Activated naive CD4-positive, alpha-beta T cell treated with anti-CD3 and anti-CD28 coated beads, Interleukin-2, amount 50 U/mL, for 72 hours (primary cell): ENCODE measurements at regions not wholly inside any gene's neighbourhood (a gene's known extent, or its start where the extent isn't known, plus 50 kb on each side); places are given as distances from the start of the nearest gene placed in this dataset.

Experiments used
- ATAC-seq, 2 donors: fragments of 150-1000 bp; cut with Tn5 transposase; 2 replicates each; pipeline ENCODE4 v1.10.0; 2021; ENCODE audit warnings: mild to moderate bottlenecking in 2 of 2, moderate library complexity in 2 of 2
- DNase-seq, 2 donors: peaks; one replicate each; pipeline ENCODE4 v3.0.0; 2021 to 2022; ENCODE audit warnings: low spot score in 2 of 2
- H3K27ac Mint-ChIP-seq, 2 donors: one replicate each; pipeline ENCODE4 v1.8.0; 2022; ENCODE audit warnings: mild to moderate bottlenecking in 2 of 2, mixed read lengths in 2 of 2
- H3K36me3 Mint-ChIP-seq, 2 donors: one replicate each; pipeline ENCODE4 v1.8.0; 2022; ENCODE audit warnings: mixed read lengths in 2 of 2
- H3K9me3 Mint-ChIP-seq, 2 donors: one replicate each; pipeline ENCODE4 v1.8.0; 2022; ENCODE audit warnings: mixed read lengths in 2 of 2

DNA sequence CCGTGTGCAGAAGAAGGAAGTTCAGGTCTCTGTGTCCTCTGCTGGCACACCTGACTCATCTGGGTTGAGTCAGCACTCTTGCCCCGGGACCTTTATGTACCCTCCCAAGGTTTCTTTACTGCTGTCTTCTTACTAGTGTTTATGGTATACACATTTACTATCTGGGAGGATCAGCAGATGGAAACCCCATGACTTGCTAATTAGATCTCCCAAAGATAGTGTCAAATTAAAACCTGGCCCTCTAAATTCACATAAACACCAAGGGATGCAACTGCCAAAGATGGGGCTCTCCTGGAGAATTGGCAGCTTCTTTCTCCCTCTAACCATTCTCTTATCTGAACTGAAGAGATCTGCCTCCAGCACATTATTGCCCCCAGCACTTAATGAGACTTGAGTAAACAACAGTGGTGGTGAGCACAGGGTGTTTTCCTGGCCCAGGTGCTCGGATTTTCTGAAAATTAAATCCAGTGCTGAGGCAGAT is 718.1 kb upstream of the SOX9 start:
- Mint-ChIP-seq H3K36me3 (peaks cover 0 to 7% of the 10 kb centered on the region in 2 donors), H3K27ac (no peak overlapping the region), H3K9me3 (peaks cover 7 to 12% of the 10 kb centered on the region in 2 donors)
- ATAC-seq (no peak), DNase-seq (no peak)

DNA sequence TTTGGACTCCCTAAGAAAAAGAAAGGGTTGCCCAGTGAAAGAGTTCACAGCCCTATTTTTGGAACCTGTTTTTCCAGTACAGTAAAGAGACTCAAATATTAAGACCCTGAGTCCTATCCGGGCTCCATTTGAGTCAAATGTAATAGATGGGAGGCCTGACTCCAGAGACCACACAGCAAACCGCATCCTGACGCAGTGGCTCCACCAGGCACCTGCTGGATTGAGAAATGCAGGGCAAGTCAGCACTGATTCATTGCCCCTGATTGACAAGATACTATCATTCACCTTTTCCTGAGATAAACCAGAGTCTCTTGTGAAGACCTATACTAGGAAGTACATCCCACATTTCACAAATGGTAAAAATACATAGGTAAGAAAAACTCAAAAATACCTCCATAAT is 715.7 kb upstream of the SOX9 start:
- Mint-ChIP-seq H3K36me3 (peaks cover 0 to 7% of the 10 kb centered on the region in 2 donors), H3K27ac (no peak overlapping the region), H3K9me3 (peaks cover 4 to 12% of the 10 kb centered on the region in 2 donors)

DNA sequence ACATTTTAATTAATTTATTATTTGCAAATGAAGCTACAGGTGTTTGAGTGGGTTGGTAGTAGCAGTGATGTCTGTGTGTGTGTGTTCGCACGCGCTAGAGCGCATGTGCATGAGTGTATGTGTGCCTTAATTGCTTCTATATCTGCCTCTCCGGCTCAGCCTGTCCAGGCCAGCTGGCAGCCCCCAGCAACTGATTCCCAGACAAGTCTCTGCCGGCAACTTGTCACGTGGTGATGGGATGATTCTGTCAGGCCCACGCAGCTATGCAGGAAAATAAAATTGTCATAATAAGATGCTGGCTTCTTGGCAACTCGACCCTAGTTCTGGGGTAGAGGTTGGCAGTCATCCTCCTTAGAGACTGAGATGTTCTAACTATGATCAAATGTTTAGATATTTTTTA is 712.8 kb upstream of the SOX9 start:
- Mint-ChIP-seq H3K9me3 (peaks cover 7 to 10% of the 10 kb centered on the region in 2 donors), H3K27ac (no peak overlapping the region), H3K36me3 (peaks cover 0 to 7% of the 10 kb centered on the region in 2 donors)

More for the DNA sequence above, 715.7 kb upstream of the SOX9 start:
- DNase-seq, result no peak
- ATAC-seq, result no peak

GRCh38 chr17:71409137-71409536 is 711.7 kb upstream of the SOX9 start:
- ATAC-seq (no peak), DNase-seq (no peak)
- Mint-ChIP-seq H3K9me3 (peaks cover 3 to 7% of the 10 kb centered on the region in 2 donors), H3K27ac (no peak overlapping the region), H3K36me3 (no peaks in the 10 kb centered on the region)

More for the DNA sequence above, 712.8 kb upstream of the SOX9 start:
- no peak for DNase-seq
- no peak for ATAC-seq

GRCh38 chr17:71409712-71410111 is 711.1 kb upstream of the SOX9 start:
- ATAC-seq, result no peak
- no peaks in the 10 kb centered on the region for H3K36me3 Mint-ChIP-seq
- H3K9me3 Mint-ChIP-seq, result peaks cover 7 to 8% of the 10 kb centered on the region in 2 donors
- DNase-seq, result no peak
- H3K27ac Mint-ChIP-seq, result no peak overlapping the region

DNA sequence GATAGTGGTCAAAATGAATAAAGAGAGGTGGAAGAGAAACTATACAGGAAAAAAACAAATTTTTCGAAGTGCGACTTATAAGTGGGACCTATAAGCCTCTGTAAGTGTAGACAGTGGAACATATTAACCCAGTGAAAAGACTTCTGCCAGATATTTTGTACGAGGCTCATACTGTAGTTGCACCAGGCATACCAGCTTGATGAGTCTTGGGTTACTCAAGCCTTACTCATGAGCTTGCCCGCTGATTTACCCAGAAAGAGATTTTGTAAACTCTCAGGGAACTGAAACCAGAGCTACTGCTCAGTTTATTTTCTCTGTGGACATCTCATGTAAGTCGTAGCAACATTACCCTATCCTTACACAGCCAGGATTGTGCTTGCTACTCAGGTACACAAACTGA is 708.0 kb upstream of the SOX9 start:
- DNase-seq (no peak), ATAC-seq (no peak)
- no peak overlapping the region for H3K27ac Mint-ChIP-seq
- H3K9me3 Mint-ChIP-seq, result peaks cover 8 to 16% of the 10 kb centered on the region in 2 donors
- no peaks in the 10 kb centered on the region for H3K36me3 Mint-ChIP-seq

DNA sequence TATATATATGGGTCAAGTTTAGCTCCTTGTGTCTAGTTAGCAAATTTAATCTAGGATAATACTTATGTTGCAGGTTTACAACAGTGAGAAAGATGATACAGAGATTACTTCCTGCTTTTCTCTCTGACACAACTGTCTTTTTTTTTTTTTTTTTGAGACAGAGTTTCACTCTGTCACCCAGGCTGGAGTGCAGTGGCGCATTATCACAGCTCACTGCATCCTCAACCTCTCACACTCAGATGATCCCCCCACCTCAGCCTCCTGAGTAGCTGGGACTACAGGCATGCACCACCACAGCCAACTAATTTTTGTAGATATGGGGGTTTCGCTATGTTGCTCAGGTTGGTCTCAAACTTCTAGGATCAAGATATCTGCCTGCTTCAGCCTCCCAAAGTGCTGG is 706.9 kb upstream of the SOX9 start:
- Mint-ChIP-seq H3K27ac (no peak overlapping the region), H3K36me3 (no peaks in the 10 kb centered on the region), H3K9me3 (peaks cover 8 to 20% of the 10 kb centered on the region in 2 donors)
- ATAC-seq, result no peak
- DNase-seq, result no peak

- no peak overlapping the region for H3K27ac Mint-ChIP-seq
- peaks cover 12 to 20% of the 10 kb centered on the region in 2 donors for H3K9me3 Mint-ChIP-seq
- ATAC-seq (no peak), DNase-seq (no peak)
- H3K36me3 Mint-ChIP-seq, result peaks cover 0 to 2% of the 10 kb centered on the region in 2 donors
Observed at GRCh38 chr17:71417142-71417541, 703.7 kb upstream of the SOX9 start.

DNA sequence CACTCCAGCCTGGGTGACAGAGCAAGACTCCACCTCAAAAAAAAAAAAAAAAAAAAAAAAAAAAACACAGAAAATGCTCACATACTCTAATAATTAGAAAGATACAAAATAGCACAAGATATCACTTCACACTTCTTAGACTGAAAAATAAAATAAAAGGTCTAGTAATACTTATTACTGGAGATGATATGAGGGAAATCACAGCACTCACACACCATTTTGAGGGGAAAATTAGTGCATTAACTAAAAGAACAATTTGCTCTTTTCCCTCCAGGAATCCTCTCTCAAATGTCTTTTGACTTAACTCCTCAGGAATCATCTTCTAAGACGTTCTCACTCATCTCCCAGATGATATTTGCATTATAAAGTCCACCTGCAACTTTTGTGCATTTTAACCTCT is 697.9 kb upstream of the SOX9 start:
- Mint-ChIP-seq H3K27ac (no peak overlapping the region), H3K36me3 (peaks cover 0 to 10% of the 10 kb centered on the region in 2 donors), H3K9me3 (peaks cover 7 to 14% of the 10 kb centered on the region in 2 donors)
- DNase-seq (no peak), ATAC-seq (no peak)

- DNase-seq, result no peak
- H3K36me3 Mint-ChIP-seq, result peaks cover 0 to 10% of the 10 kb centered on the region in 2 donors
- peaks cover 8 to 18% of the 10 kb centered on the region in 2 donors for H3K9me3 Mint-ChIP-seq
- no peak overlapping the region for H3K27ac Mint-ChIP-seq
- no peak for ATAC-seq
Observed at GRCh38 chr17:71423871-71424546, 696.8 kb upstream of the SOX9 start.

DNA sequence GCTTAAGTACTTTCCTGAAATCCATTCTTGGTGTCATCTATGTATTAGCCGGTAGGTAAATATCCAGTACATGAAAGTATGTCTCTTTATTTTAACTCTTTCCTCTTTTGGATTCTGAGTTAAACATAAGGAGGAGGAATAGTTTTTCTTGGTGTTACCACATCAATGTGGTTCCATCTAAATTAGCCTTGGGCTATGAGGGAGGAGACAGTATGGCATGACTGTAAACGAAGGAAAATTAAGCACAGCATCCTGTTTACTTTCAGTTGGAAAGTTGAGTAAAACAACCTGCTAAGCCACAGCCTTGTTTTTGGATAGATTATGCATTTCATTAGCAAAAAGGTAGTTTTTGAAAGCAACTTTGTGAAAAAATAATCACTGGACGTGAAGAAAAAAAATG is 693.0 kb upstream of the SOX9 start:
- no peak for ATAC-seq

GRCh38 chr17:71428897-71429296 is 691.9 kb upstream of the SOX9 start:
- DNase-seq, result no peak

More for the DNA sequence above, 693.0 kb upstream of the SOX9 start:
- Mint-ChIP-seq H3K9me3 (peaks cover 12 to 15% of the 10 kb centered on the region in 2 donors), H3K27ac (no peak overlapping the region), H3K36me3 (peaks cover 0 to 5% of the 10 kb centered on the region in 2 donors)
- DNase-seq, result no peak

GRCh38 chr17:71430281-71430680 is 690.5 kb upstream of the SOX9 start:
- DNase-seq (no peak), ATAC-seq (no peak)
- Mint-ChIP-seq H3K27ac (no peak overlapping the region), H3K9me3 (peaks cover 5 to 12% of the 10 kb centered on the region in 2 donors), H3K36me3 (no peaks in the 10 kb centered on the region)

More at GRCh38 chr17:71428897-71429296, 691.9 kb upstream of the SOX9 start:
- ATAC-seq, result no peak
- no peaks in the 10 kb centered on the region for H3K36me3 Mint-ChIP-seq
- H3K27ac Mint-ChIP-seq, result no peak overlapping the region
- H3K9me3 Mint-ChIP-seq, result peaks cover 10 to 12% of the 10 kb centered on the region in 2 donors

DNA sequence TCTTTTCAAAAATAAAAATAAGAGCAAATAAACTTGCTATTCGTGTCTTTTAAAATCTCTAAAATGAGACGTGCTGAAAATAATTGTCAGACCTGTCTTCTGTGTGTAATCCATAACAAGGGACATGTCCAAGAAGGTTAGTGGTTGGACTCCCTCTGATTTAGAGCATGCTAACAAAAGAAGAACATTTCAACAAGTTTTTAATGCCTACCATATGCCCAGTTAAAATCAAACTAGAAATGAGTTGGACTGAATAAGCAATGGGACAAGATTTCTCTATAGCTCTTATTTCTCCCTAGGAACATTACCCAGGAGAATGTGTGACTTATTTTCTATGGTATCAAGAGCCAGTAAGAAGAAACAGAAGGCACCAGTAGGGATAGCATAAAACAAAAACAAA is 689.7 kb upstream of the SOX9 start:
- ATAC-seq (no peak), DNase-seq (no peak)
- peaks cover 5 to 12% of the 10 kb centered on the region in 2 donors for H3K9me3 Mint-ChIP-seq

DNA sequence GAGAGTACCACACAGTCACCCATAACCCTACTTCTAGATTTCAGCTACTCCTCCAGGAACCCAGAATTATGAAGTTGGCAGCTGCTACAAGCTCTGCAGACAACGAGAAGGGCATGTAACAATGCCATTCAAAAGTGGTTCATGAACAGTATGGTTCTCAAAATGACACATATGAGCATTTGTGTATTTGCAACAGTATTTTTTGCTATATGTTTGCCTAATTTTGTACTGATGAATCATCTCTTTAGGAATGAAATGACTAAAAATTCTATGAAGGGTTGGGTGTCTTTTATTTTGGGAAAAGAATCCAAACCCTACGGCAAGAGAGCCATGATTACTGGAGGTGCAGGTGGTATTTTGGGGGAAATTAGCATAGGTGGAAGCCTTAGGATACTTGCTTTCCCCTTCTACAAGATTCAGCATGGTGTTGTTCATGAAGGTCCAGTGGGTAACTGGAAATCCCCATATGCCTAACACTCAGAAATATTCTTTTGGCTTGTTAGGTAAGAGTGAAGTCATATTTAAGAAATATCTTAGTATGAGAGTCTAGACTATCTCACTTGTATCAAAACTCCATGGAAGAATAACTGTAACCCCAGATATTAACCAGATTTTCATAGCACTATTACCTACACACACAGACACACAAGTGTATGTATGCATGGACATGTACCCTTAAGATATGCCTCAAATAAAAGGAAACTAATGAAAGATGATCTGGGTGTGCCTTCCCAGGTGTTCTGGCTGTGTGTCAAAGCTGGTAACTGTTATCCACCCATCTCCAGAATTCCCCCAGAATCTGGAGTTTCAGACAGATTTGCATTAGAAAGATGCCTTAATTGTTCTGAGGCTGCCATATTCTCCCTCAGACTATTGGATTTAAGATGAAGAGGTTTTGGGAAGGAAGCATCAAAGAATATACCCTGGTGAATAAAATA is 688.2 kb upstream of the SOX9 start:
- ATAC-seq (no peak), DNase-seq (no peak)
- no peak overlapping the region for H3K27ac Mint-ChIP-seq

More for the DNA sequence above, 689.7 kb upstream of the SOX9 start:
- no peaks in the 10 kb centered on the region for H3K36me3 Mint-ChIP-seq
- H3K27ac Mint-ChIP-seq, result no peak overlapping the region

GRCh38 chr17:71434716-71435115 is 686.1 kb upstream of the SOX9 start:
- no peak overlapping the region for H3K27ac Mint-ChIP-seq
- H3K9me3 Mint-ChIP-seq, result peaks cover 0 to 10% of the 10 kb centered on the region in 2 donors

More for the DNA sequence above, 688.2 kb upstream of the SOX9 start:
- peaks cover 5 to 12% of the 10 kb centered on the region in 2 donors for H3K9me3 Mint-ChIP-seq
- no peaks in the 10 kb centered on the region for H3K36me3 Mint-ChIP-seq

DNA sequence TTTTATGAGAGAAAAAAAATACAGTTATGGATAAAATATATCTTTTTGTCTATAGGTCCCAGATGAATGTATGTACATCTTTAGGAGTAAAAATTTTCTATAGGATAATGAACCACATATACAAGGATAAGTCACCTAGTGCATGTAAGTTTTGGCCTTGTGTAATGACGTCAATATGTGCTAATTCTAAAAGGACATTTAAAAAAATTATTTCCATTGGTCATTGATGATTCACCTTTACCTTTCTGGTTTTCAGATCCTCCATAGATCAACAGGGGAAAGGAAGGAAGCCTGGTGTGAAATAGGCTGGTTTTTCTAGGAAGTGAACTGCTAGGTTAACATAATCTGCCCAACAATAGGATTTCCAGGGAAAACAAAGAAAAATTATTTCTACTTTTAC is 684.3 kb upstream of the SOX9 start:
- ATAC-seq (no peak), DNase-seq (no peak)
- Mint-ChIP-seq H3K36me3 (peaks cover 0 to 4% of the 10 kb centered on the region in 2 donors), H3K27ac (no peak overlapping the region), H3K9me3 (peaks cover 11 to 16% of the 10 kb centered on the region in 2 donors)

More at GRCh38 chr17:71434716-71435115, 686.1 kb upstream of the SOX9 start:
- ATAC-seq, result no peak
- DNase-seq, result no peak
- H3K36me3 Mint-ChIP-seq, result no peaks in the 10 kb centered on the region
